HepG2 (cell line): ENCODE measurements at regions not wholly inside any gene's neighbourhood (a gene's known extent, or its start where the extent isn't known, plus 50 kb on each side); places are given as distances from the start of the nearest gene placed in this dataset.

Experiments
- CTCF ChIP-seq: sonication (generic); formaldehyde crosslinking; IDR thresholded peaks from 2 replicates; pipeline ENCODE4 v1.5.0; 2020; ENCODE audit warnings: mild to moderate bottlenecking, missing genetic modification reagents, moderate library complexity
- EHMT2 ChIP-seq: fragments of 200-600 bp; sonication (generic); IDR thresholded peaks from 2 replicates; pipeline ENCODE4 v1.7.0; 2017; ENCODE audit warnings: antibody characterized with exemption, low read depth, low read length, borderline replicate concordance
- TBX3 ChIP-seq: fragments of 450-650 bp; IDR thresholded peaks from 2 replicates; pipeline ENCODE4 v1.6.1; 2017; ENCODE audit warnings: antibody characterized with exemption, mild to moderate bottlenecking, inconsistent platforms, borderline replicate concordance
- XRCC5 ChIP-seq: fragments of 200-400 bp; formaldehyde crosslinking; optimal IDR thresholded peaks from 2 replicates; pipeline ENCODE3; 2017; ENCODE audit warnings: mild to moderate bottlenecking, low read length
- ZNF101 ChIP-seq: sonication (generic); formaldehyde crosslinking; IDR thresholded peaks from 2 replicates; pipeline ENCODE4 v1.4.0; 2020; ENCODE audit warnings: mild to moderate bottlenecking, low read depth, missing genetic modification reagents, borderline replicate concordance

GRCh38 chr3:156772588-156773206 is 53.5 kb upstream of the LEKR1 start:
- no peak for TF ChIP-seq CTCF (CRISPR knock-in tag)
- TF ChIP-seq TBX3 = no peak
- no peak for TF ChIP-seq XRCC5
- TF ChIP-seq ZNF101 (CRISPR knock-in tag) = no peak
- TF ChIP-seq EHMT2 = no peak
